GM19397 (cell line): ENCODE measurements at regions not wholly inside any gene's neighbourhood (a gene's known extent, or its start where the extent isn't known, plus 50 kb on each side); places are given as distances from the start of the nearest gene placed in this dataset.
"Not testable (repeated sequence)": the region's sequence is repeated elsewhere in the genome, so short reads cannot be mapped to it uniquely, and the experiment has no call there.

ENCODE experiments used
- ATAC-seq: cut with Tn5 transposase; IDR thresholded peaks from one replicate; pipeline ENCODE4 v1.9.1; 2021; ENCODE audit warnings: mild to moderate bottlenecking, moderate library complexity; ENCODE audit not compliant: unreplicated experiment

DNA sequence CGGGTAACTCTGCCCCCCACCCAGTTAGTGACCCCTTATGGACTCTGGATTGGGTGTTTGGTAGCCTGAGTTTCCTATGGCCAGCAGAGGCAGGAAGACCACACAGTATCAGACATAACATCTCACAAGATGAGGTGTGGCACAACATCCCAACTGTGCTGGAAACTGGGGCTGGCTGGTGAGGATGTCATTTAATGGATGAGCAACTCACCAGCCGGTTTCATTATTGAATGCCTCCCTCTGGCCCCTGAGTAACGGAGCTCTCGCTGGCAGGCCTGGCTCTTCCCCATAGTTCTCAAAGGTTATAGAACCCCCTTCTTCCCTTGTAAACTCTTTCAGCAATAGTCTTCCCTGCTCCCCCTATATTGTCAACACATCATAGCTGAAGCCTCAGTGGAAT is 195.0 kb downstream of the BCL11A start:
- ATAC-seq, result no peak

DNA sequence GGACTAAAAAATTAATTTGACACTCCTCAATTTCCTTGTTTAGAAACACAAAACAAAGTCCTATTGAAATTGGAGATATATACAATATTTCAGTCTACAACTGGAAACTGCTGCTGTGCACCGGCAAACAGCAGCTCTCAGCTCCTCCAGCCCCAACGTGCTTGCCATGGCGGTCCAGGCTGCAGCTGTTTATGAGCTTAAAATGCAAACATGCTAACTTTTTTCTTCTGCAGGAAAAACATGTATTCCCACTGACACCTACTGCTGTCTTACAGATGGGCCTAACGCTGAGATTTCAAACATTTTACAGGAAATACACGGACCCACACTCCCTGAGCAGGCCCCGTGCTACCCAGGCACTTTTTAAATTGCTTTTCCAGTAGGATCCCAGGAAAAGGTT is 195.5 kb downstream of the BCL11A start:
- ATAC-seq, result no peak

DNA sequence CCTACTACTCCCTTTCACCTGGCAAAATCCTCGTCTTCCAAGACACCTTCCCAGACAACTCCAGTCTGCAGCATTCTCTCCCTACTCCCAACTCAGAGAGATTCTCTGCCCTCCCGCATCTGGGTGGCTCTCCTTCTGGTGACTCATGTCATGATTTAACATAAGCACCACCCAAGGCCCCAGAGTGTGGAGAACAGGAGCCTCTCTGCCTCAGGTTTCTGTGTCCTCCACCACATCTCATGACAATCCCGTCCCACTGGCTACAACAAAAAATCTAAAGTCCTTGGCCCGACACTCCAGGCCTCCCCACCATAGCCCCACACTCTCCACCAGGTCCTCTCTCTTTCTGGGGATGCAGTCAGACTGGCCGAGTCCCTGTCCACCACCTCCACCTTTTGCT is 197.1 kb downstream of the BCL11A start:
- ATAC-seq, result no peak

DNA sequence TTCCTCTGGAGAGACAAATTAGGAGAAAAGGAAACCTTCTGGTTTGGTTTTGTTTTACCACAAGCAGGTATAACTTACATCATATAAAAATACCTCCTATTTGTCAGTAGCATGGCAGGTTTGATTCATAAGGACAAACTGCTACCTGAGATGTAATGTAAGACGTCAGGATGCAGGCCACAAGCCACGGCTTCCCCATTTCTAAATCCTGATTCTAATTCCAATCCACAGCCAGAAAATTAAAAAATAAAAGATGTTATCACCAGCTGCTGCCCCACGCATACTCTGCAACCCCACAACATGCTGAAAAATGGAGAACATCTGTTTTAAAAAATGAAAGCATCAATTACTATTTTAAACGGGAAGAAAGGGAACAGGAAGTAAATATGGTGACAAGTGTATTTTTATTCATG is 197.6 kb downstream of the BCL11A start:
- no peak for ATAC-seq

DNA sequence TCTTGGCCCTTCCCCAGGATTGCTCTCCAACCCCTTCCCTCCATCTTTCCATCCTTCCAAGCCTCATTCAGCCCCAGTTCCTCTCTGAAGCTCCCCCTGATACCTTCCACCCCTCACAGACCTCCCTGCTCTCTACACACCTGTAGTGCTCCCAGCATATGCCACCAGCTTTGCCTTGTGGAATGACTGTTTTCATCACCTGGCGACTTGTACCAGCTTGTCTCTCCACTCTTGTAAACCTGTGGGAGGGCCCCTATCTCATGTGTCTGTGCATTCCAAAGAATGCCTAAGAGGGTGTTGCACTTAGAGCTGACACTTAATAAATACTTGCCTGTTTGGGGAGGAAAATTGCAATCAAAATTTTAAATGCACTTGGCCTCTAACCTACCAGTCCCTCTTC is 198.7 kb downstream of the BCL11A start:
- no peak for ATAC-seq

DNA sequence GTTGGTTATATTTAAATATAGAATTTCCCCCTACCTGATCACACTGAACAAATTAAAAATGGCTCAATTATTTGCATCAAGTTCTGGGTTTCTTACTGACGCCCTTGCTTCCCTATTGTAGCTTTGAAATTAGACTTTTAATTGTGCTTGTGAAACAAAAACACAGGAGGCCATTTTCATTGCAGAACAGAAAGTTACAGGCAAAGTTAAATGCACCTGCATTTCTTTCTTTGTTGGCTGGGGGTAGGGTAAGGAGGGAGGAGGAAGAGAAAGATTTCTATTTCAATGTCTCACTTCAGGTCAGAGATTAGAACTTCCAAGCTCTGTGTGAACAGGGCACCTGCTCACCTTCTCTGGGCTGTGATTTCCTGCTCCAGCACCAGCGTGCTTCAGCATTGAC is 199.6 kb downstream of the BCL11A start:
- ATAC-seq, result peak; percentile 42

DNA sequence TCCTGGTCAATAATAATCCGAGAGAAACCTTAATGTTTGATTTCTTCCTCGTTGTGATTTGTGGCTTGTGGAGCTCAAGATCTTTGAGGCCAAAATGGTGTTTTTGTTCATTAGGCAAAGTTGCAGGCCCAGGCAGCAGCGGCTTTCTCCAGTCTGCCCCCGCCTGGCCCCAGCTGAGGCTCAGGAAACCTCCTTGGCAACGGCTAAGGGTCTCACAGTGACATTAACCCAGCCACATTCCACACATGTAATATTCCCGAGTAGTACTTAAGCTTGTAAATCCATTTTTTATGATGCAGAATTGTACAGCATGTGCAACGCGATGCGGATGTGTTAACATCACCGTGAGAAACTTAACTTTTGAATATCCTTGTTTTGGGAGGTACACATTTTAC is 200.1 kb downstream of the BCL11A start:
- ATAC-seq, result peak; percentile 14

DNA sequence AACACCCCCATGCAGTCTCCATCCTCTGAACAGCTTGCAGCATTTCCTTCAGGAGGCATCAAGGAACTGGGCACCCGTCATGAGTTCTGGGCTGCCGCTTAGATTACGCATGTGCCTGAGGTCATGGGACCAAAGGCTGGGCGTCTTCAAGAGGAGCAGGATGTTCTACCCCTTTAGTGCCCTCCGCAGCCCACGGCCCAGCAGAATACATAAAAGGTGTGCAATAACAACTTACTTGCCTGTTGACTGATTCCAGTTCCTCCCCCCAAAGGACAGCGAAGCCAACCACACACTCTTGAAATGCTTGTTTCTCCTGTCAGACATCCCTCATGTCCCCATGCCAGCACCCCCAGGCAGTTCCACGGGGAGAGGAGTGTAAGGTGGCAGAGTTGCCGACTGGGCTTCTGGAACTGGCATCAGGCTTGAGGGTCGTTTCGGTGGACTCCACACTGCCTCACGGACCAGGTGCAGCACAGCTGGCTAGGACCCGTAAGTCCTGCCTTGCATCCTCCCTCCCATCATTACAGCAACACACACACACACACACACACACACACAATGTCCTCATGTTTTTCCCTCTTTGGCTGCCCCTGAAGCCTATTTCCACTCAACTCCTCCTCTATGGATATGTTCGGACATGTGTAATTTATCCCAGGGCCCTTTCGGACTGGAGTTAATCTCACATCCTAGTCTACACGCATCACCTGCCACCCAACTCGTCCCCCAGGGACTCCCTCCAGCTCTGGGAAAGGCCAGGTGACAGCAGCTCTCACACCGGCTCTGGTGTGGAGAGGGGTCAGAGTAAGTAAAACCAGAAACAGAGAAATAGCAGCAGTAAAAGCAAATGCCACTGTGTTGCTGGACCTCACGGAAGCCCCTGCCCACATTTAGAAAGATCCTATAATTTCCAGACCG is 200.7 kb downstream of the BCL11A start:
- ATAC-seq, result no peak

DNA sequence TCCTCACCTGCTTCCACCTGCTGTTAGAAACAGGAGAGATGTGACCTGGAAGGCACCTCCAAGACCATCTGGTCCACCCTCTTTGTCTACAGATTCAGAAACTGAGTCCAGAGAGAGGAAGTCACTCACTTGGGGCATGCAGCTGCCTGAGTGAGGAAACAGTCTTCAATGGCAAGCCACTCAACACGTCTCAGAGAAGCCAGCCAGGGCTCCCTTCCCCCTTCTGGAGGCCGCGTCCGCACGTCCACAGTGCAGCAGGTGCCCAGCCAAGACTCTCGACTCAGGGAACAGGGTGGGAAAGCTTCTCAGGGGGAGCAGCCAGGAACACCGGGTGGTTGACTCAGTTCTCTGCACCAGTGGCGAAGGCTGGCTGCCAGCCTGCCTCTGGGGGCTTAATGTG is 201.7 kb downstream of the BCL11A start:
- no peak for ATAC-seq

DNA sequence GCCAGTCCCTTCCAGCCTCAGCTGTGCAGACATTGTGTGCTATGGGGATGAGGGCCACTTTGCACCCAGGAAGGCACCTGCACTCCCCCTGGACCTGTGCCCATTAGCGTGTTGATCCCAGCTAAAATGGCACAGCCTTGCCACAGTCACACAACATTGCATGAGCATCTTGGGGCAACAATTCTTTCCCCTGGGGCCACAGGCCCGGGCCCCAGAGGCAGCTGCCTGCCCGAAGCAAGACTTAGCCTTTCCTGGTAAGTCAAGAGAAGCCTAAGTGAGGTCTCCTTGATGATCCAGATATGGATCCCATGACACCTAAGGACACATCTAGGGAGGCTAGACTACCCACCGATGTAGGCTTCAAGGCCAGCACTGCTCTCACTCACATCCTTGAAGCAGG is 202.1 kb downstream of the BCL11A start:
- ATAC-seq, result no peak

DNA sequence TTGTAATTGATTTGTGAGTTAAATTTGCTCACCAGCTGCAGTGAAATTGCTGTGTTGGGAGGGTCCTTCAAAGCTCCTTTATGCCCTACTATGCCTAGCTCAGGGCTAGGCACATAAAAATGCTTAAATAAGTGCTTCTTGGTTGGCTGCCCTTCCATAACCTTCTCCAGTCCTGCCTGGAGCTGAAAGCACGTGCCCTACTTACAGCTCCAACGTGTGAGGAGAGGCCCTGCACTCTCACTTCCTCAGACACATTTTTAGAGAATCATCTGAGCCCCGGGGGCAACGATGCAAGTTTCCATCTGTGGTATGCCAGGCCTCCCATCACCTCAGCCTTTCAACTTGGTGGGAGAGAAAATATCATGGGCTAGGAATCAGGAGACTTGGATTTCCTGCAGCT is 202.7 kb downstream of the BCL11A start:
- ATAC-seq, result no peak

DNA sequence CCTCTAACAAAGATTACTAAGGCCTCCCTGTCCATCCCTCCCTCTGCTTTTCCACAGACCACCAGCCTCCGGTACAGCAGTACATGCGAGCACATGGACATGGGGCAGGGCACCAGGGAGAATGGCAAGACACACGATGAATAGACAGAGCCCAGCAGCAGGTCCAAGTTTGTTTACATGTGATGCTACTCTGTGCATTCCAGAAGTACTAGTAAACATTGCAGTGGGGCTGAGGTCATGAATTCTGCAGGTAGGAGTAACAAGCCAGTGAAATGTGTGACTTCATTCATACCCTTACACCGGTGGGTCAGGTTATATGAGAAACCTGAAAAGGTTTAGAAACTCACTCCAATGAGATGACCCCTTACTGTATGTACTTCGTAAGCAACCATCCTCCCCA is 205.7 kb downstream of the BCL11A start:
- no peak for ATAC-seq

DNA sequence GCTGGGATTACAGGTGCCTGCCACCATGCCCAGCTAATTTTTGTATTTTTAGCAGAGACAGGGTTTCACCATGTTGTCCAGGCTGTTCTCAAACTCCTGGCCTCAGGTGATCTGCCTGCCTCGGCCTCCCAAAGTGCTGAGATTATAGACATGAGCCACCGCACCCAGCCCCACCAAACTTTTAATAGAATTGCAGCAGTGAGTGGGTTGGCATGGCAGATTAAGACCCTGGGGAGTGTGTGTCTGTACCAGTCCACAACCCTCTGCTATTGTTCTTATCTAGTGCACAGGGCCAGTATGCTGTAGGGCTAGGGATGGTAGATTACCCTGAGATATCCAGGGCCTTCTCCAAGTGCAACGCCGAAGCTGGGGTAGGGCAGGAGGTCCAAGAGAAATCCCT is 211.0 kb downstream of the BCL11A start:
- ATAC-seq, result not testable (repeated sequence)

DNA sequence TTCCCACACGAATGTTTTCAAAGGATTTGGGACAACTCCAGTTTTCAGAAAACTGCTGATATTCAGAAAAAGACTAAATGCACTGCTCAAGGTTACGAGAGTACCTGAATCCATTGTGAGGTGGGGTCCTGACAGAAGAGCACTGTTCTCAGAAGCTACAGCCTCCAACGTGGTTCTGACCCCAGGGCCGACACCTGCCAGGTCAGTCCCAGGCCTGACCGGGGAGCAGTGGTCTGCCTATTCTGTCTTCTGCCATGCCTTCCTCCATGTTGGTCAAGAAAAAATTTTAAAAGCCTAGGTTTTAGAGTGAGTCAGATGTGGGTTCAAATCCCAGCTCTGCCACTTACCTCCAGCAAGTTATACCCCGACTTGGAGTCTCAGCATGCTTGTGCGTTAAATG is 212.3 kb downstream of the BCL11A start:
- no peak for ATAC-seq

DNA sequence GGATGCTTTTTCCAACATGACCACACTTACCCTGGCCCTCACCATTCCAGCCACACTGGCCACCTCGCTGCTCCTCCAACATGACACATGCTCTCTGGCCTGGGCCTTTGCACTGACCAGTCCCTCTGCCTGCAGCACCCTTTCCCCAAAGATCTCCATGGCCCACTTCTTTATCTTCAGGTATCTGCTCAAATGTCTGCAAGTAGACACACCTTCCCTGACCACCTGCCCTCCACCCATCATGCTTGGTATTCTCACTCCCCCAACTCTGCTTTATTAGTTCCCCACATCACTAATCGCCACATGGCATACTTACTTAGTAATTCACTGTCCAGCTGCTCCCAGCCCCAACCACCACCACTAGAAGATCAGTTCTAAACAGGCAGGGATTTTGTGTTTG is 214.2 kb downstream of the BCL11A start:
- ATAC-seq, result no peak

DNA sequence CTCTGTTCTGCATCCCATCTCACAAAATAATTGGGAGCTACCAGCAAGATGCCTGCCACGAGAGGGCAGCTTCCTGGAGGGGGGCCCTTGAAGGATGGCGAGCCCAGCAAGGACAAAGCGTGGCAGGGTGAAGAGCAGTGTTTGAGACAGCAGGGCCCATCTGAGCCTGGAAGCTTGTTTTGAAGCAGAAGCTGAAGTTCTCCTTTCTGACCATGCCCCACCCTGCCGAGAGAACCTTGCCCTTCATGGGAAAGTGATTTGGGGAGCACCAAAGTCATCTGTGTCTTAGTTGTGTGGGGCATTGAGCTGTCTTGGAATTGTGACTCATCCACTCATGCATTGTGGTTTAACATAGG is 216.3 kb downstream of the BCL11A start:
- ATAC-seq, result no peak

DNA sequence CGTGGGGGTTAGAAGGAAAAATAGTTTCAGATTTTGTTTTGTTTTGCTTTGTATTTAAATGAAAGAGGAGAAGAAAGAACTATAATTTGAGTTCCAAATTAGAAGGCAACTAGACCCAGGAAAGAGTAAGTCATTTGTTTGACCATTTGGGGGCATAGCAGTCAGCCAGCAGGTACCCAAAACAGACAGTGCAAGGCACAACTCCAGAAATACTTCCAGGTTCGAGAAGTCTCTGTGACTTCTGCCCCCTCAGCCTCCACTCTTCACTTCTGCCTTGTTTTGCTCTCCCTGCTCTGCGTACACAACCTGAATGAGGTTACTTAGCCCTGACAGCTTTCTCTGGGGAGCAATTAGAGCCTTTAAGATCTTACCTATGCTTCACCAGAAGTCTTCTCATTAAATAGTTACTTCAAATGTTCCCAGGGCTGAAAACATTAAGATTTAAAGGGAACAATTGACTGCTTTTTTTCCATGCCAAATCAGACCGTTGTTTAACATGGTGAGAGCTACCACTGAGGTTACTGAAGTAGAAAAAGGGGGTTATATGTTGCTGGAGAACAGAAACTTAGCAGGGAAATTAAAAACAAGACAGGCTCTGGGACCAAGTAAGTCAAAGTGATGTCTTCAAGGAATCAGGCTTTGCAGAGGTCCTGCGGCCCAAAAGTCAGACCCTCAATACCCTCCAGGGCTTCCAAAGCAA is 216.9 kb downstream of the BCL11A start:
- ATAC-seq, result no peak

DNA sequence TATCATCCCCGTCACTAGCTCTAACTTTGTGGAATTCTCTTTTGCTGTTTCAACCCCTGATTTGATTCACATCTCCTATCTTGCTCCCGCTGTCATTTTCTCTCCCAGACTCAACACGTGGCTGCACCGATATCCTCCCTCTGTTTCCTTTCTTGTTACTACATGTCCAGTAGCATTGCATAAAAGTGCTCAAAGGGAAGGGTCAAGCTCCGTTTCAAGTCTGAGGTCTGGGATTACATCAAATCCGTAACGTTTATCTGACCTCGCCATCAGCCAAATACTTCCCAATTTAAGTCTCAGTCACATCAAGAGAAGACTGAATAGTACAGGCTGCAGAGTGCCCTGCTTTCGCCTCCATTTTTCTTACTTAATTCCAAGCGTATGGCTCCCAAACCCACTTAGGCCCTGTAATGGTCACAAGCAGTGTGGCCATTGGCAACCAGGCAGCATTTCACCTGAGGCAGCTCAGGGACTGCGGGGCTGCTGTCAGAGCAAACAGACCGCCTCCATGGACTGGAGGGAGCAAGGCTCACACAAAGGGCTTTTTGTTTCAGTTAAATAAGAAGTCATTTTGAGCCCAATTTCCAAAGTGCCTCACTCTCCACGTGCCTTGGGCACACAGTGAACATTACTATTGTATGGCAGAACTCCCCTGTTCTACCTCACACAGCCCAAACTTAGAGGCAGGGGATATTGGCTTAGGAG is 217.8 kb downstream of the BCL11A start:
- ATAC-seq, result no peak

DNA sequence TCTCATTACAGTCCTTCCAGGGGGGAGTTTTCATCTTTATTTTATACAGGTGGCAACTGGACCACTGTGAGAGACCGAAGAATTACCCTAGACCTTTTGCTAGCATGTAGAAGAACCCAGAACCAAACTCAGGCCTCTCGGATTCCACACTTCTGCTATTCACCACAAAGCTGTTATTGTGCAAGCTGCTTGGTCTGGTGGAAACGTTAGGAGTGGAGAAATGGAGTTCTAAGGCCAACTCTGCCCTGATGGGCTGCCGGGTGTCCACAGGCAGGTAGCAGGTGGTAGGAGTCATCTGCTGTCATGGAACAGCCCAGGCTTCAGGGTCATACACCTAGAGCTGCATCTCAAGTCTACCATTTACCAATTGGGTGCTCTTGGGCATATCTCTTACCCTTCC is 218.8 kb downstream of the BCL11A start:
- ATAC-seq, result no peak

DNA sequence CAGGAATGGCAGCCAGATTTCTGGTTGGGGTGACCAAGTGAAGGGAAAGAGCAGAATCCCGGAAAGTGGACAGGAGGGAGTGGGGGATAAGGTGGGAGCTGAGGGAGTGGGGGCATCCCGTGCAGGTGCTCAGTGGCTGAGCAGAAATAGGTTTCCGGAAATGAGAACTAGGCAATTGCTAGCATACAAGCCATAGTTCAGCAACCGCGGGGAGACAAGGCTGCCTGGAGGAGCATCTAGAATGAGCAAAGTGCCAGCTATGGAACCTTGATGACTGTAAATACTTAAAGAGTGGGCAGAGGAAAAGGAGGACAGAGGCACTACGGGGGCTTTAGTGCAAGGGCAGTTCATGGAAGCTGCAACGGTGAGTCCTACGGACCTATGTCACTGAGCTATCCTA is 220.2 kb downstream of the BCL11A start:
- ATAC-seq, result no peak

DNA sequence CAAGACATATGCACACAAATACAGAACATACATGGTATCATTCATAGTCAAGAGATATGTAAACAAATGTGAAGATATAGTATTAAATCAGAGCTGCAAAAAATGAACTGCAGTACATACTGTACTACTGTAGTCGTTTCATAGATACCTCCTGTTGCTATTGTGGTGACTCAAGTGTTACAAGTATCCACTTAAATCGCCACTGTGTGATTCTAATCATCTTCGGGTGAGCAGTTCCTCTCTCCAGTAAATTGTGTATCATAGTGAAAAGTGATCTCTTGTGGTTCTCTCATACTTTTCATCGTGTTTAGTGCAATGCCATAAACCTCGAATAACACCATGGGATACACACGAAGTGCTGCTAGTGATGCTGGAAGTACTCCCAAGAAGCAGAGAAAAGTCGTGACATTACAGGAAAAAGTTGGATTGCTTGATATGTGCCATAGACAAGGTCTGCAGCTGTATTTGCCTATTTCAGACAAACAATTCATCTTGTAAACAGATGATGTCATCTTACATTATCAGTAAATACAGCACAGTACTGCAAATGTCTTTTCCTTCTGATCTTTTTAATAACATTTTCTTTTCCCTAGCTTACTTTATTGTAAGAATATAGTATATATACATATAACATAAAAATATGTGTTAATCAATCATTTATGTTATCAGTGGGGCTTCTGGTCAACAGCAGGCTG is 222.2 kb downstream of the BCL11A start:
- no peak for ATAC-seq
